HG02840 (cell line): ENCODE measurements at regions not wholly inside any gene's neighbourhood (a gene's known extent, or its start where the extent isn't known, plus 50 kb on each side); places are given as distances from the start of the nearest gene placed in this dataset.
"Not testable (repeated sequence)": the region's sequence is repeated elsewhere in the genome, so short reads cannot be mapped to it uniquely, and the experiment has no call there.

Experiments
- ATAC-seq: cut with Tn5 transposase; IDR thresholded peaks from one replicate; pipeline ENCODE4 v1.9.1; 2021; ENCODE audit warnings: mild to moderate bottlenecking, moderate library complexity, moderate number of reproducible peaks; ENCODE audit not compliant: unreplicated experiment, low FRiP score

- no peak for ATAC-seq
These were observed 52.5 kb upstream of the WDFY3 start for GRCh38 chr4:85018983-85019382.

- no peak for ATAC-seq
These were observed 52.9 kb upstream of the WDFY3 start for GRCh38 chr4:85019411-85019810.

- no peak for ATAC-seq
These were observed 58.2 kb upstream of the WDFY3 start for GRCh38 chr4:85024671-85025070.

GRCh38 chr4:85028910-85029309 is 62.4 kb upstream of the WDFY3 start:
- ATAC-seq: no peak

- no peak for ATAC-seq
These were observed 63.0 kb upstream of the WDFY3 start for GRCh38 chr4:85029453-85029852.

GRCh38 chr4:85030156-85030555 is 63.7 kb upstream of the WDFY3 start:
- ATAC-seq: no peak

- ATAC-seq: not testable (repeated sequence)
These were observed 67.3 kb upstream of the WDFY3 start for GRCh38 chr4:85033838-85034237.

GRCh38 chr4:85039526-85039925 is 73.0 kb upstream of the WDFY3 start:
- ATAC-seq: no peak

GRCh38 chr4:85043812-85044496 is 77.5 kb upstream of the WDFY3 start:
- ATAC-seq: not testable (repeated sequence)

GRCh38 chr4:85050736-85051135 is 84.2 kb upstream of the WDFY3 start:
- ATAC-seq: no peak

- no peak for ATAC-seq
These were observed 85.0 kb upstream of the WDFY3 start for GRCh38 chr4:85051526-85051925.

GRCh38 chr4:85054925-85055324 is 88.4 kb upstream of the WDFY3 start:
- not testable (repeated sequence) for ATAC-seq

GRCh38 chr4:85058551-85058950 is 92.1 kb upstream of the WDFY3 start:
- ATAC-seq: no peak

GRCh38 chr4:85061974-85062373 is 95.5 kb upstream of the WDFY3 start:
- no peak for ATAC-seq

- ATAC-seq: no peak
These were observed 96.0 kb upstream of the WDFY3 start for GRCh38 chr4:85062466-85062865.

- no peak for ATAC-seq
These were observed 100.9 kb upstream of the WDFY3 start for GRCh38 chr4:85067342-85067741.

- no peak for ATAC-seq
These were observed 111.5 kb upstream of the WDFY3 start for GRCh38 chr4:85078016-85078415.

- no peak for ATAC-seq
These were observed 114.7 kb upstream of the WDFY3 start for GRCh38 chr4:85081196-85081595.

- ATAC-seq: peak; percentile 80
These were observed 118.0 kb upstream of the WDFY3 start for GRCh38 chr4:85084371-85085094.

GRCh38 chr4:85086721-85087120 is 120.2 kb upstream of the WDFY3 start:
- ATAC-seq: no peak

GRCh38 chr4:85092536-85092935 is 126.0 kb upstream of the WDFY3 start:
- no peak for ATAC-seq

- ATAC-seq: no peak
These were observed 126.5 kb upstream of the WDFY3 start for GRCh38 chr4:85092943-85093342.
